H9 (cell line): ENCODE measurements at regions not wholly inside any gene's neighbourhood (a gene's known extent, or its start where the extent isn't known, plus 50 kb on each side); places are given as distances from the start of the nearest gene placed in this dataset.

ENCODE experiments used
- DNase-seq: peaks from one replicate; pipeline ENCODE4 v3.0.0-alpha.2; 2017
- H2AFZ ChIP-seq: one replicate; pipeline ENCODE4 v1.6.1; 2013; ENCODE audit warnings: mild to moderate bottlenecking, low read length, control low read depth, moderate library complexity
- H2AK5ac ChIP-seq: 2 replicates; pipeline ENCODE4 v1.6.1; 2013; ENCODE audit warnings: low read length, control low read depth, mixed read lengths; ENCODE audit not compliant: insufficient read length
- H2BK120ac ChIP-seq: one replicate; pipeline ENCODE4 v1.6.1; 2013; ENCODE audit warnings: low read depth, mild to moderate bottlenecking, low read length, control low read depth, inconsistent platforms; ENCODE audit not compliant: poor library complexity, severe bottlenecking
- H2BK12ac ChIP-seq: 2 replicates; pipeline ENCODE4 v1.6.1; 2013; ENCODE audit warnings: low read length, control low read depth, mixed read lengths, low read depth; ENCODE audit not compliant: insufficient read length
- H2BK15ac ChIP-seq: 2 replicates; pipeline ENCODE4 v1.6.1; 2013; ENCODE audit warnings: low read depth, low read length, control low read depth
- H2BK20ac ChIP-seq: one replicate; pipeline ENCODE4 v1.6.1; 2013; ENCODE audit warnings: low read depth, mild to moderate bottlenecking, low read length, control low read depth, inconsistent platforms; ENCODE audit not compliant: poor library complexity, severe bottlenecking
- H2BK5ac ChIP-seq: 2 replicates; pipeline ENCODE4 v1.6.1; 2013; ENCODE audit warnings: low read length, control low read depth, mixed read lengths; ENCODE audit not compliant: insufficient read length
- H3K14ac ChIP-seq: 2 replicates; pipeline ENCODE4 v1.6.1; 2013; ENCODE audit warnings: low read length, control low read depth; ENCODE audit not compliant: insufficient read depth
- H3K18ac ChIP-seq: 2 replicates; pipeline ENCODE4 v1.6.1; 2013; ENCODE audit warnings: low read depth, mild to moderate bottlenecking, mixed read lengths, low read length, control low read depth; ENCODE audit not compliant: insufficient read length
- H3K23ac ChIP-seq: 2 replicates; pipeline ENCODE4 v1.6.1; 2013; ENCODE audit warnings: low read length, control low read depth, mixed read lengths, low read depth; ENCODE audit not compliant: insufficient read length
- H3K23me2 ChIP-seq: 2 replicates; pipeline ENCODE4 v1.6.1; 2013; ENCODE audit warnings: low read depth, mild to moderate bottlenecking, mixed read lengths, low read length, control low read depth; ENCODE audit not compliant: insufficient read length, poor library complexity, severe bottlenecking
- H3K27ac ChIP-seq: 2 replicates; pipeline ENCODE4 v1.5.1; 2013; ENCODE audit warnings: low read length, control low read depth, mixed read lengths, low read depth; ENCODE audit not compliant: insufficient read length
- H3K27me3 ChIP-seq: 2 replicates; pipeline ENCODE4 v1.6.1; 2013; ENCODE audit warnings: low read length, control low read depth, inconsistent platforms; ENCODE audit not compliant: insufficient read depth
- H3K4ac ChIP-seq: 2 replicates; pipeline ENCODE4 v1.6.1; 2013; ENCODE audit warnings: low read depth, mild to moderate bottlenecking, control low read depth, inconsistent platforms, low read length, moderate library complexity
- H3K4me1 ChIP-seq: 2 replicates; pipeline ENCODE4 v1.6.1; 2013; ENCODE audit warnings: low read length, control low read depth, inconsistent platforms; ENCODE audit not compliant: insufficient read depth
- H3K4me2 ChIP-seq: 2 replicates; pipeline ENCODE4 v1.6.1; 2013; ENCODE audit warnings: low read length, control low read depth, mixed read lengths; ENCODE audit not compliant: insufficient read length, insufficient read depth
- H3K56ac ChIP-seq: 2 replicates; pipeline ENCODE4 v1.6.1; 2013; ENCODE audit warnings: low read depth, mild to moderate bottlenecking, mixed read lengths, low read length, control low read depth; ENCODE audit not compliant: insufficient read length
- H3K79me1 ChIP-seq: 2 replicates; pipeline ENCODE4 v1.6.1; 2013; ENCODE audit warnings: low read depth, mild to moderate bottlenecking, moderate library complexity, low read length, control low read depth, inconsistent platforms; ENCODE audit not compliant: insufficient read depth, poor library complexity, severe bottlenecking
- H3K79me2 ChIP-seq: 2 replicates; pipeline ENCODE4 v1.6.1; 2013; ENCODE audit warnings: low read length, control low read depth, inconsistent platforms; ENCODE audit not compliant: insufficient read depth
- H3K9ac ChIP-seq: 2 replicates; pipeline ENCODE4 v1.6.1; 2013; ENCODE audit warnings: low read length, control low read depth, mixed read lengths; ENCODE audit not compliant: insufficient read length; ENCODE audit errors: extremely low read depth
- H3K9me3 ChIP-seq: one replicate; pipeline ENCODE4 v1.6.1; 2013; ENCODE audit warnings: low read depth, low read length, inconsistent platforms; ENCODE audit not compliant: control insufficient read depth
- H3T11ph ChIP-seq: one replicate; pipeline ENCODE4 v1.6.1; 2013; ENCODE audit warnings: mild to moderate bottlenecking, low read length, control low read depth, inconsistent platforms
- H4K20me1 ChIP-seq: one replicate; pipeline ENCODE4 v1.6.1; 2013; ENCODE audit not compliant: control insufficient read depth, insufficient read length, insufficient read depth
- H4K5ac ChIP-seq: 2 replicates; pipeline ENCODE4 v1.6.1; 2013; ENCODE audit warnings: low read depth, mild to moderate bottlenecking, mixed read lengths, low read length, control low read depth; ENCODE audit not compliant: insufficient read length
- H4K8ac ChIP-seq: replicated peaks from 2 replicates; pipeline ENCODE4 v1.6.1; 2013; ENCODE audit warnings: low read length, control low read depth, mixed read lengths, low read depth; ENCODE audit not compliant: insufficient read length
- H4K91ac ChIP-seq: 2 replicates; pipeline ENCODE4 v1.6.1; 2013; ENCODE audit warnings: low read depth, mild to moderate bottlenecking, moderate library complexity, mixed read lengths, low read length, control low read depth; ENCODE audit not compliant: insufficient read length
- H3K27ac Mint-ChIP-seq, 3 experiments: 2 replicates in 2 of 3; 3 replicates in 1 of 3; pipeline ENCODE4 v1.8.0; 2020 to 2021; ENCODE audit warnings: mixed read lengths in 3 of 3, mild to moderate bottlenecking in 1 of 3, moderate library complexity in 1 of 3
- H3K27me3 Mint-ChIP-seq: 2 replicates; pipeline ENCODE4 v1.8.0; 2021; ENCODE audit warnings: low read depth, mild to moderate bottlenecking, moderate library complexity, mixed read lengths
- H3K36me3 Mint-ChIP-seq, 3 experiments: 2 replicates in 2 of 3; 3 replicates in 1 of 3; pipeline ENCODE4 v1.8.0; 2020 to 2021; ENCODE audit warnings: low read depth in 3 of 3, mixed read lengths in 3 of 3; ENCODE audit not compliant: insufficient read depth in 1 of 3
- H3K4me1 Mint-ChIP-seq, 2 experiments: 2 replicates each; pipeline ENCODE4 v1.8.0; 2020; ENCODE audit warnings: mixed read lengths in 2 of 2
- H3K4me3 Mint-ChIP-seq, 2 experiments: 2 replicates in 1 of 2; 3 replicates in 1 of 2; pipeline ENCODE4 v1.8.0; 2020 to 2021; ENCODE audit warnings: mild to moderate bottlenecking in 2 of 2, mixed read lengths in 2 of 2, moderate library complexity in 1 of 2
- H3K9me3 Mint-ChIP-seq, 2 experiments: 2 replicates in 1 of 2; 3 replicates in 1 of 2; pipeline ENCODE4 v1.8.0; 2020; ENCODE audit warnings: mild to moderate bottlenecking in 2 of 2, mixed read lengths in 2 of 2, moderate library complexity in 1 of 2
- WGBS: extraction: QIAGEN DNeasy Blood & Tissue Kit; methylation state at CpG from one replicate; pipeline ENCODE4 v1.1.7; 2013; ENCODE audit warnings: missing lambda C conversion rate, low lambda C conversion rate, mixed read lengths; ENCODE audit not compliant: insufficient read length; ENCODE audit errors: extremely low coverage; 5-methylcytosine and 5-hydroxymethylcytosine counted together
- TF ChIP-seq, protein P1 (sequence below): fragments of 200-600 bp; sonication (generic); conservative IDR thresholded peaks from 3 replicates; pipeline ENCODE4 v1.8.0; 2021; ENCODE audit warnings: antibody characterized with exemption, mild to moderate bottlenecking

- H3K36me3 Mint-ChIP-seq = peaks cover 0 to 4% (median 0%) of the 10 kb centered on the region in 3 experiments; a peak in 4 of 7 replicates
These were observed 114.3 kb upstream of the CCSER1 start for GRCh38 chr4:90012918-90013317.

More at GRCh38 chr4:90012918-90013317, 114.3 kb upstream of the CCSER1 start:
- peaks cover 3 to 4% of the 10 kb centered on the region in 2 experiments; a peak in 3 of 5 replicates for H3K9me3 Mint-ChIP-seq
- H3K4me3 Mint-ChIP-seq = no peak overlapping the region
- no peaks in the 10 kb centered on the region for H3K4me1 ChIP-seq
- no peaks in the 10 kb centered on the region for H3K27me3 ChIP-seq
- no peaks in the 10 kb centered on the region for H3K27me3 Mint-ChIP-seq
- no peak overlapping the region for H3K9ac ChIP-seq
- H3K23ac ChIP-seq = no peak overlapping the region
- no peak overlapping the region for H2BK12ac ChIP-seq
- no peaks in the 10 kb centered on the region for H3K9me3 ChIP-seq
- H3K14ac ChIP-seq = no peak overlapping the region
- no peak overlapping the region for H2BK5ac ChIP-seq
- no peaks in the 10 kb centered on the region for H3K23me2 ChIP-seq
- H3K56ac ChIP-seq = no peak overlapping the region
- H3T11ph ChIP-seq = no peak overlapping the region
- H3K4me2 ChIP-seq = no peak overlapping the region
- H3K4ac ChIP-seq = no peak overlapping the region
- no peak overlapping the region for H2AK5ac ChIP-seq
- no peak overlapping the region for H3K27ac ChIP-seq
- no CpG with 5 or more reads among the region's 4 CpGs for WGBS
- no peak overlapping the region for H2AFZ ChIP-seq
- no peak overlapping the region for H4K5ac ChIP-seq
- no peaks in the 10 kb centered on the region for H3K79me2 ChIP-seq
- peaks cover 0 to 3% of the 10 kb centered on the region in 2 experiments; a peak in 3 of 4 replicates for H3K4me1 Mint-ChIP-seq
- H4K91ac ChIP-seq = no peak overlapping the region
- no peak overlapping the region for H2BK15ac ChIP-seq
- no peak overlapping the region for H3K27ac Mint-ChIP-seq
- TF ChIP-seq, protein P1, sequence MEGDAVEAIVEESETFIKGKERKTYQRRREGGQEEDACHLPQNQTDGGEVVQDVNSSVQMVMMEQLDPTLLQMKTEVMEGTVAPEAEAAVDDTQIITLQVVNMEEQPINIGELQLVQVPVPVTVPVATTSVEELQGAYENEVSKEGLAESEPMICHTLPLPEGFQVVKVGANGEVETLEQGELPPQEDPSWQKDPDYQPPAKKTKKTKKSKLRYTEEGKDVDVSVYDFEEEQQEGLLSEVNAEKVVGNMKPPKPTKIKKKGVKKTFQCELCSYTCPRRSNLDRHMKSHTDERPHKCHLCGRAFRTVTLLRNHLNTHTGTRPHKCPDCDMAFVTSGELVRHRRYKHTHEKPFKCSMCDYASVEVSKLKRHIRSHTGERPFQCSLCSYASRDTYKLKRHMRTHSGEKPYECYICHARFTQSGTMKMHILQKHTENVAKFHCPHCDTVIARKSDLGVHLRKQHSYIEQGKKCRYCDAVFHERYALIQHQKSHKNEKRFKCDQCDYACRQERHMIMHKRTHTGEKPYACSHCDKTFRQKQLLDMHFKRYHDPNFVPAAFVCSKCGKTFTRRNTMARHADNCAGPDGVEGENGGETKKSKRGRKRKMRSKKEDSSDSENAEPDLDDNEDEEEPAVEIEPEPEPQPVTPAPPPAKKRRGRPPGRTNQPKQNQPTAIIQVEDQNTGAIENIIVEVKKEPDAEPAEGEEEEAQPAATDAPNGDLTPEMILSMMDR = no peak
- H4K20me1 ChIP-seq = no peaks in the 10 kb centered on the region
- no peak overlapping the region for H2BK120ac ChIP-seq
- no peak overlapping the region for H4K8ac ChIP-seq
- H3K18ac ChIP-seq = no peak overlapping the region
- H3K79me1 ChIP-seq = no peaks in the 10 kb centered on the region
- no peak for DNase-seq
- no peak overlapping the region for H2BK20ac ChIP-seq
